HUES48 (cell line): ENCODE measurements at regions not wholly inside any gene's neighbourhood (a gene's known extent, or its start where the extent isn't known, plus 50 kb on each side); places are given as distances from the start of the nearest gene placed in this dataset.

Experiments used
- H3K27ac ChIP-seq: one replicate; pipeline ENCODE4 v1.7.0; 2013; ENCODE audit warnings: low read depth, low read length, inconsistent platforms
- H3K27me3 ChIP-seq: 2 replicates; pipeline ENCODE4 v1.6.1; 2013; ENCODE audit warnings: mild to moderate bottlenecking, low read length; ENCODE audit not compliant: control insufficient read depth, insufficient read depth
- H3K36me3 ChIP-seq: 2 replicates; pipeline ENCODE4 v1.6.1; 2013; ENCODE audit warnings: low read length; ENCODE audit not compliant: control insufficient read depth, insufficient read depth
- H3K4me1 ChIP-seq: 2 replicates; pipeline ENCODE4 v1.6.1; 2013; ENCODE audit warnings: mild to moderate bottlenecking, low read length; ENCODE audit not compliant: control insufficient read depth, insufficient read depth
- H3K4me3 ChIP-seq: 2 replicates; pipeline ENCODE4 v1.5.1; 2013; ENCODE audit warnings: mild to moderate bottlenecking, low read depth, low read length
- H3K9ac ChIP-seq: 2 replicates; pipeline ENCODE4 v1.6.1; 2013; ENCODE audit warnings: mild to moderate bottlenecking, low read depth, low read length, moderate library complexity
- H3K9me3 ChIP-seq: 2 replicates; pipeline ENCODE4 v1.6.1; 2013; ENCODE audit warnings: low read length; ENCODE audit not compliant: control insufficient read depth, insufficient read depth

- Histone ChIP-seq H3K27ac (no peak overlapping the region), H3K4me1 (0 out of 2 replicates have a peak, but pooled peaks cover 2% of the 10 kb centered on the region), H3K9ac (no peak overlapping the region), H3K27me3 (no peaks in the 10 kb centered on the region), H3K4me3 (no peak overlapping the region), H3K9me3 (no peaks in the 10 kb centered on the region), H3K36me3 (no peaks in the 10 kb centered on the region)
These were observed 605.5 kb downstream of the BCL11B start for GRCh38 chr14:98666545-98666944.

- H3K27ac ChIP-seq = no peak overlapping the region
- no peaks in the 10 kb centered on the region for H3K36me3 ChIP-seq
- H3K4me1 ChIP-seq = no peaks in the 10 kb centered on the region
- H3K9ac ChIP-seq = no peak overlapping the region
- peaks cover 5% of the 10 kb centered on the region; the same call in 1 of the 2 replicates for H3K9me3 ChIP-seq
- no peaks in the 10 kb centered on the region for H3K27me3 ChIP-seq
- H3K4me3 ChIP-seq = no peak overlapping the region
These were observed 590.0 kb downstream of the BCL11B start for GRCh38 chr14:98682033-98682432.

GRCh38 chr14:98682726-98683125 is 589.3 kb downstream of the BCL11B start:
- Histone ChIP-seq H3K36me3 (no peaks in the 10 kb centered on the region), H3K9me3 (peaks cover 5% of the 10 kb centered on the region; the same call in 1 of the 2 replicates), H3K27me3 (no peaks in the 10 kb centered on the region), H3K27ac (no peak overlapping the region), H3K4me1 (no peaks in the 10 kb centered on the region), H3K9ac (no peak overlapping the region), H3K4me3 (no peak overlapping the region)

GRCh38 chr14:98684468-98684867 is 587.5 kb downstream of the BCL11B start:
- Histone ChIP-seq H3K4me1 (no peaks in the 10 kb centered on the region), H3K36me3 (no peaks in the 10 kb centered on the region), H3K9me3 (no peaks in the 10 kb centered on the region), H3K27me3 (no peaks in the 10 kb centered on the region), H3K4me3 (no peak overlapping the region), H3K27ac (no peak overlapping the region), H3K9ac (no peak overlapping the region)

- no peaks in the 10 kb centered on the region for H3K9me3 ChIP-seq
These were observed 586.3 kb downstream of the BCL11B start for GRCh38 chr14:98685725-98686124.

GRCh38 chr14:98688446-98688845 is 583.6 kb downstream of the BCL11B start:
- Histone ChIP-seq H3K4me1 (no peaks in the 10 kb centered on the region), H3K9me3 (no peaks in the 10 kb centered on the region), H3K27ac (no peak overlapping the region), H3K4me3 (no peak overlapping the region), H3K36me3 (no peaks in the 10 kb centered on the region), H3K27me3 (no peaks in the 10 kb centered on the region), H3K9ac (no peak overlapping the region)

More at GRCh38 chr14:98685725-98686124, 586.3 kb downstream of the BCL11B start:
- H3K4me1 ChIP-seq = no peaks in the 10 kb centered on the region
- H3K27ac ChIP-seq = no peak overlapping the region
- H3K27me3 ChIP-seq = no peaks in the 10 kb centered on the region
- H3K4me3 ChIP-seq = no peak overlapping the region
- no peak overlapping the region for H3K9ac ChIP-seq
- H3K36me3 ChIP-seq = no peaks in the 10 kb centered on the region

- Histone ChIP-seq H3K9me3 (no peaks in the 10 kb centered on the region), H3K27me3 (no peaks in the 10 kb centered on the region), H3K4me3 (no peak overlapping the region), H3K4me1 (no peaks in the 10 kb centered on the region), H3K9ac (no peak overlapping the region), H3K36me3 (no peaks in the 10 kb centered on the region), H3K27ac (no peak overlapping the region)
These were observed 582.0 kb downstream of the BCL11B start for GRCh38 chr14:98689951-98690350.

GRCh38 chr14:98692832-98693231 is 579.2 kb downstream of the BCL11B start:
- Histone ChIP-seq H3K9me3 (no peaks in the 10 kb centered on the region), H3K36me3 (no peaks in the 10 kb centered on the region), H3K27ac (no peak overlapping the region), H3K9ac (no peak overlapping the region), H3K4me3 (no peak overlapping the region), H3K27me3 (no peaks in the 10 kb centered on the region), H3K4me1 (no peaks in the 10 kb centered on the region)

- no peaks in the 10 kb centered on the region for H3K9me3 ChIP-seq
- H3K27ac ChIP-seq = no peak overlapping the region
- H3K36me3 ChIP-seq = no peaks in the 10 kb centered on the region
- H3K9ac ChIP-seq = no peak overlapping the region
- no peak overlapping the region for H3K4me3 ChIP-seq
- no peaks in the 10 kb centered on the region for H3K27me3 ChIP-seq
- no peaks in the 10 kb centered on the region for H3K4me1 ChIP-seq
These were observed 577.5 kb downstream of the BCL11B start for GRCh38 chr14:98694541-98694940.

GRCh38 chr14:98695809-98696208 is 576.2 kb downstream of the BCL11B start:
- Histone ChIP-seq H3K9me3 (no peaks in the 10 kb centered on the region), H3K27ac (no peak overlapping the region), H3K27me3 (no peaks in the 10 kb centered on the region), H3K9ac (no peak overlapping the region), H3K4me3 (no peak overlapping the region), H3K36me3 (no peaks in the 10 kb centered on the region), H3K4me1 (no peaks in the 10 kb centered on the region)

GRCh38 chr14:98698341-98698740 is 573.7 kb downstream of the BCL11B start:
- Histone ChIP-seq H3K27me3 (no peaks in the 10 kb centered on the region), H3K9me3 (no peaks in the 10 kb centered on the region), H3K36me3 (no peaks in the 10 kb centered on the region), H3K27ac (no peak overlapping the region), H3K9ac (no peak overlapping the region), H3K4me1 (no peaks in the 10 kb centered on the region), H3K4me3 (no peak overlapping the region)

GRCh38 chr14:98700748-98701147 is 571.2 kb downstream of the BCL11B start:
- no peak overlapping the region for H3K9ac ChIP-seq
- H3K27me3 ChIP-seq = no peaks in the 10 kb centered on the region
- H3K4me1 ChIP-seq = no peaks in the 10 kb centered on the region
- no peaks in the 10 kb centered on the region for H3K9me3 ChIP-seq
- no peak overlapping the region for H3K4me3 ChIP-seq
- no peaks in the 10 kb centered on the region for H3K36me3 ChIP-seq
- H3K27ac ChIP-seq = no peak overlapping the region
